GM21825 (cell line): ENCODE measurements at regions not wholly inside any gene's neighbourhood (a gene's known extent, or its start where the extent isn't known, plus 50 kb on each side); places are given as distances from the start of the nearest gene placed in this dataset.

Experiments
- ATAC-seq: cut with Tn5 transposase; IDR thresholded peaks from one replicate; pipeline ENCODE4 v1.9.1; 2021; ENCODE audit warnings: mild to moderate bottlenecking, moderate library complexity; ENCODE audit not compliant: unreplicated experiment

DNA sequence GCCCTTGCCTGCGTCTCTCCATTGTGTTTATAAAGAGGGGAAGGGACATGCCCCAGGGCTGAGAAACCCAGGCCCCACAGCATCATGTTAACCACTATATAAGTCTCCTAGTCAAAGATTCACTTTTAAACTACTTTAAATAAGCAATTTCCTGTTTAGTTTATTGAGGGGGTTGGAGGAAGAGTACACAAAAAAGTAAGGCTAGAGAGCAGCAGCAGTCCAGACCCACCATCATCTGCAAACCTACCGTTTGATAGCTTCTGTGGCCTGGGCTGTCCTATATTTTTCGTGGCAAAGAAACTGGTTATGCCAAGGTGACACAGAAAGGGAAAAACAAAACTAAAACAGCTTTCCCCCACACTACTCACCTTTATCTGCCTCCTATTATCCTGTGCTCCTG, 646.1 kb downstream of the IRS1 start:
- ATAC-seq = no peak

DNA sequence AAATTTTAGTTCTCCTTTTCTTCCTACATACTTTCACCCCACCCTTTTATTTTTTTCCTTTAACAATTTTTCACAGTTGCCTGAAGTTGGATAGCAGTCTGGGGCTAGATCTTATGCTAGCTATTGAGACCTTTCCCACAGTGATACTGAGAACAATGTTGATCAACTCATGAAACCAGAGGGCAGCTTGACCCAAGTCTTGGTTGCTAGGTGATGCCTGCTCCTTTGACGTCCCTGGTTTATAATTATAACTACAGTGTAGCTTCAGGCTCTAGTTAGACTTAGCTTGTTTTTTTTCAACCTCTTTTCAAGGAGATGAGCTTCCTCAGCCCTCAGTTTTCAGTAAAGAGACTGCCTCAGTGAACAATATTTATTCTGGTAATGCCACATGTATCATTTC, 648.5 kb downstream of the IRS1 start:
- ATAC-seq = no peak

DNA sequence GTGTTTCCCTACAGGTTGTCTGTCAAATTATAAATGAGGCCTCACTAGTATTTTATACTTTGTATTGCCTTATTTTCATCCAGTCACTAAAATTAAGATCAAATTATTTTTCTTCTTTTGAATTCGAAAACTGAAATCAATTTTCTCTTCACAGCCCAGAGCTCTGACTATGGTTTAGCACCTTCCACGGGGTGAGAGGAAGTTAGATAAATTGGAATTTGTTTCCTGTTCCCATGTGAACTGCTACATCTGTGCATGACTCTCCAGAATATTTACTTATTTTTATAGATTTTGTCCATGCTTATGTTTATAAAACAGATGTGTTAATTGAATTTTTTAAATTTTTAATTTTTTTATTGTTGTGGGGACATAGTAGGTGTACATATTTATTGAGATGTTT, 656.5 kb downstream of the IRS1 start:
- no peak for ATAC-seq

DNA sequence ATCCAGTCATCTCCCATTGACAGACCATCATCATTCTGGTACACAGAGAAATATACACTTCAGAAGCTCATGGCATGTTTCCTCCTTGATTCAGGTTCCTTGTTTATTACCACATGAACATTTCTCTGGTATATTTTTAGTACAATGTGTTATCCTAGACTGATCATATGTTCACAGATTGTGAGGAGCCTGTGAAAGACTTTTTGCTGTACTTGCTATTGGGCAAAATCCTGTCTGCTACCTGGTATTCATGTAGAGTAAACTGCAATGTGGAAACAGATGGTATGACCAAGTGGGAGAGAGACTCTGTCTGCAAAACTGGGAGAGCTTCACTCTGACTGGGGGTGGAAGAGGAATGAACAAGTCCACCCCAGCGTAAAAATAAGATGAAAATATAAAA, 657.2 kb downstream of the IRS1 start:
- ATAC-seq = no peak

DNA sequence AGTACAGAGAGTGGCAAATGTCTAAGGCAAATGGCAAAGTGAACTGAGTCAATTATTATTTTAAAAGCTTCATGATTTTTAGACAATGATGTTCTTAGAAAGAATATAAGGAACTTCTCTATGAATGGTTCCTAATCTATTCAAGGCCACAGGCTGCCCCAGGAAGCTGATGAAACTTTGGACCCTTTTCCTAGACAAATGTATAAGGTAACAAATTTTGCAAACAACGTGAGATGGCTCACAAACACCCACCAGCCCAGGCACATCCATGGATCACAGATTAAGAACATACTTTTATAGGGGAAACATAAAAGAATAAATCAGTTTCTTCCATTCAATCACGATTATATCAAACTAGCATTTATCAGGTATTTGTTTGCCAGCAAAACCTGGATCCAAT, 659.0 kb downstream of the IRS1 start:
- ATAC-seq = no peak

DNA sequence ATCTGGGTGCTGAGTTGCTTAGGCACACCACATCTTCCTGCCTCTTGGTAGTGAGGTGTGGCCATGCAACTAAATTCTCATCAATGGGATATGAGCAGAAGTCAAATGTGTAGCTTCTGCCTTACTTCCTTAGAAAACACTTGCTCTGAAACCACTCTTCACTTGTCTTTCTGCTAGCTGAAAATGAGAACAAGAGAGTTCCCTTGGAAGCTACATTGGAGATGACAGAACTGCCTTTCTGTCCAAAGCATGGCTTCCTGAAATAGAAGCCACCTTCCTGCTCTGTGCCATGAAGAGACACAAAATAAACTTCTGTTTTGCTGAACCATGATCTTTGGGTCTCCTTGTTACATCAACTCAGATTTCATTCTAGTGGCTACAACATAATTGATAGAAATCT, 659.9 kb downstream of the IRS1 start:
- no peak for ATAC-seq

DNA sequence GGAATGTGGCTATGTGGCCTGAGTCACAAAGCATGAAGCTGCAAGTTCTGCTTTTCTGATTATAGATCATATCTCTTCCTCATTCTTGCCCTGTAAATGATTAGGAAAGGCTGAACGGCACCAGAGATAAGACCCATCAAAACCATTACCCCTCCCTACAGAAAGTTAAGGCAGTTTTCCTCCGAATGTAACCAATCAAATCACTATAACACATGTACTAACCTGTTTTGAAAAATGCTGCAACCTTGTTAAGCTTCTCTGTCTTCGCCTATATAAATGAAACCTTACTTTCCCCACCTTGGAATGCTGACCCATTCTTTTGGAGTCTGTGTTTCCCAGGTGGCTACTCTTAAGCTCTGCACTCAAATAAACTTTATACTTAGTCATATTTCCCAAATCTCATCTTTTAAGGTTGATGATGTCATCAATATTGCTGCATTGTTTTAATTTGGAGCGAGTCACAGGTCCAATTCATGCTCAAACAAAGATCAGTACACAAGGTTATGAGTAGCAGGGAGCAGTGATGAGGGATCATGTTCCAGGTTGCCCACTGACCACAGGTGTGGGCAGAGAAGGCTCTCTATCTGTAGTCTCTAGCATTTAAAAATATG, 662.3 kb downstream of the IRS1 start:
- peak; percentile 44 for ATAC-seq

DNA sequence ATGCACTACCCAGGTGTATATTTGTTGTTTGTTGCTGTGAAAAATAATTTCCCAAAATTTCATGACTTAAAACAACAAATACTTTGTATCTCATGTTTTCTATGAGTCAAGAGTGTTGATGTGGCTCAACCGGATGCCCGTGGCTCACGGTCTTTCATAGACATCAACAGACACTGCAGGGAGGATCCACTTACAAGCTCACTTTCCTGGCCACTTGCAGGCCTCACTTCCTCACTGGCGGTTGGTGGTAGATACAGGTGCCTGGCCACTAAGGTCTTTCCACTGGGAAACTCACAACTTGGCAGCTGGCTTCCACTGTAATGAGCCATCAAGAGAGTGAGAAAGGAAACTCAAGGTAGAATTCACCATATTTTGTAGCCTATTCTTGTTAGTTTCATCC, 662.9 kb downstream of the IRS1 start:
- peak; percentile 57 for ATAC-seq

DNA sequence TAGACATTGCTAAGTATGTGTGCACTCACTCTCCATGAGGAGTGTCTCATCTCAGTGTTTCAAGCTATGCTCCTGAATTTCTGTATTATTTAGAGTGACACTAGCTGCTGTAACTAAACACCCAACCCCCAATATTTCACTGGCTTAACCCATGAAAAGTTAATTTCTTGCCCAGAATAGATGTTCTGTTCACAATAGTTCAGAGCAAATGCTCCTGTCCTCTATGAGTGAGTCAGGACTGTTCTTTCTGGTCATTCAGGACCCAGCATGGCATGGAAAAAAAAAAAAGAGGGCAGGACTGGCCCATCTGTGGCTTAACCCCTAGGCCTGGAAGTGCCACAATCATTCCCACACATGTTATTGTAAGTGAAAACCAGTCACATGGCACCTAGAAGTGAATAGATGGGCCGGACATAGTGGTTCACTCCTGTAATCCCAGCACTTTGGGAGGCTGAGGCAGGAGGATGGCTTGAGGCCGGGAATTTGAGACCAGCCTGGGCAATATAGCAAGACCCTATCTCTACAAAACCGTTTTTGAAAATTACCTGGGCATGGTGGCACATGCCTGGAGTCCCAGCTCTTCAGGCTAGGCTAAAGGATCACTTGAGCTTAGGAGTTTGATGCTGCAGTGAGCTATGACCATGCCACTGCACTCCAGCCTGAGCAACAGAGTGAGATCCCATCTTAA, 663.6 kb downstream of the IRS1 start:
- ATAC-seq = no peak

DNA sequence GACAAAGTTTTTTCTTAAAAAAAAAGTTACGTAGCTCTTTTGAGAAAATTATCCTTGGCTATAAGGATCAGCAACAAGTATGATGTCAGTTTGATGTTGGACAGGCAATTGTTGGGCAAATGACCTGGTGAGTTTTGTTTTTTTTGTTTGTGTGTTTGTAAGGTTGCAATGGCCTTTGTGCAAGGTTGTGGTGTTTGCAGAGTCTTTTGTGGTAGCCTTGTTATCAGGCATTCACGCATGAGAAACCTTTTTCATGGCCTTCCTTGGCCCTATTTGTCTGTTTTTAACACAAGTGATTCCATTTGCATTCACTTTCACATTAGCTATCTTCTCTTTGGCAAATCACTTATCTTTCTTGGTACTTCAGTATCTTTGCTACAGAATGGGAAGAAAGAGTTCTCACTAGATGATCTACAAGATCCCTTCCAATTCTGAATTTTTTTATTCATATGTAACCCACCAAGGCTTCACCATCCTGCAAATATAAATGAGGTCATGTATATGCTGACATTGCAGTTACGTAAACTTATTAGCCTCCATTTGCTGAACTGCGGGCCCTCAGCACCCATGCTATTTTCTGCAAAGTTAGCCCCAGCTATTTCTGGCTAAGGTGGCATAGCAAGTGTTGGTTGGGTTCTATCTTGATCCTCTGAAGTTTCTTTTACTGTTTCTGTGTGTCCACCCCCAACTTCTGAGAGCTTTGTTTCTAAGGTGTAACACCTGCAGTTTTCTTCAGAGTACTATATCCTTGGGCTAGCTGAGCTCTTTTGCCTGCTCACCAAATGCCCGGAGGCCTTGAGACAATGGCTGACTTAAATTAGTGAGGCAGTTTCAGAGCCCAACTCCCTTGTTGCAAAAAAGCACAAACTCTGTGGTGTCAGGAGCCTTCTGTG, 667.1 kb downstream of the IRS1 start:
- ATAC-seq = no peak

DNA sequence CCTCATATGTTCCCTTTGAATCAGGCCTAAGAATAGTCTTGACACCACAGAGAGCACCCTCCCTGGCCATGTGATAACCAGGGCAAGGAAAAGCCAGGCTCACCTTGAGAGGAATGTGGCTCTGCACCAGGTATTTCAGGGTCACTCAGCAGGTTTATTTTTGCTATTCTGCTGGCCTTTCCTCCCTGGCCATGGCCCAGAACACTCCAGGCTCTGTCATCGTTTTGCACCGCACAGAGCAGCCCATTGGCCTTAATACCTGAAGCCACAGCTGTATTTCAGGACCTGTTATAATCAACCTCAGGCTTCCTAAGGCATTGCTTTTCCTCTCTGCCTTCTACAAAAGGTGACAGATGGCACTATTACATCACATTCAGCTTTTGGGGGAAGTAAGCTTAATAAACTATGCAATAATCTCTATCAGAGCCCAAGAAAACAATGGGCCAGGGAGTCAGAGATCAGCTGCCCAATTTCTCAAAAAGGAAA, 668.3 kb downstream of the IRS1 start:
- ATAC-seq = no peak

DNA sequence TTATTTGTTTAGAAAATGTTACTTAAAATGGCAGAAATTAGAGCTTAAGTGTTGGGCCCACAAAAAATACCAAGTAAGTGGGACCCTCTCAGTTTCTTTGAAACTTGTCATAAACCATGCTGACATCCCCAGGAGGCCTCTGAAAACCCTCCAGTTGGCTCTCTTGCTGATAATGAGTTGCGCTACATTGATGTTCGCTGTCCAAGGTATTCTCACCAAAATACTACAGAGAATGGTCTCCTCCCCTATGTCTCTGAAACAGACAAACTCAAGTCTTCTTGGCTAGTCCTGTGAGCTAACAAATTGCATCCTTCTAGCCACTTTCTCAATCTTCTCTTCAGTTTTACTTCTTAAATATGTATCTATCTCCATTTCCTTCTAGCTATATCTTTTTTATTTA, 669.4 kb downstream of the IRS1 start:
- ATAC-seq = no peak

DNA sequence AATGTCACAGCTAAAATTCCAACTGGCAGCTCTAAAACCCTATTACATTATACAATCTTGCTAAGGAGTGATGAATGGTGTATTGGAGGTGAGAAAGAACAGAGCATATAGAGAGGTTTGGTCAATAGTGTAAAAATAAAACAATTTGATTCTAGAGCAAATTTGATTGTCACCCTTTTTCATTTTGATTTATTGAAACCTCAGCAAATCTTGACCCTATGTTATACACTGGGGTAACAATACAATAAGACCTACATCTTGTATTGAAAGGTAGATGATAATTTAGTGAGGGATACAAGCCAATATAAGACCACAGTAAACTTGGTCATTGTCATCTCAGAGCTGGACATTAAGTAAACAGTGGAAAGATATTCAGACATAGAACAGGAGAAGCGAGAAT, 671.9 kb downstream of the IRS1 start:
- no peak for ATAC-seq

DNA sequence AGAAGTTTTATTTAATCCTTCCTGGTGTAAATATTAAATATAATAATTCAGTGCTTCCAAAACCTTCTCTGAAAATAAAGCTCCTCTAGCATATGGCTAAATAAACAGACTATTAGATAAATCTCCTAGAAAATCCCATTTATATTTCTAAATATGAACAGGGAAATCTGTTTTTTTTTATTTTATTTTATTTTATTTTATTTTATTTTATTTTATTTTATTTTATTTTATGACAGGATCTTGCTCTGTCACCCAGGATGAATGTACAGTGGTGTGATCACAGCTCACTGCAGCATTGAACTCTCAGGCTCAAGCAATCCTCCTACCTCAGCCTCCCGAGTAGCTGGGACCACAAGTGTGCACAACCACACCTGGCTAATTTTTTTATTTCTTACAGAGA, 673.5 kb downstream of the IRS1 start:
- no peak for ATAC-seq

DNA sequence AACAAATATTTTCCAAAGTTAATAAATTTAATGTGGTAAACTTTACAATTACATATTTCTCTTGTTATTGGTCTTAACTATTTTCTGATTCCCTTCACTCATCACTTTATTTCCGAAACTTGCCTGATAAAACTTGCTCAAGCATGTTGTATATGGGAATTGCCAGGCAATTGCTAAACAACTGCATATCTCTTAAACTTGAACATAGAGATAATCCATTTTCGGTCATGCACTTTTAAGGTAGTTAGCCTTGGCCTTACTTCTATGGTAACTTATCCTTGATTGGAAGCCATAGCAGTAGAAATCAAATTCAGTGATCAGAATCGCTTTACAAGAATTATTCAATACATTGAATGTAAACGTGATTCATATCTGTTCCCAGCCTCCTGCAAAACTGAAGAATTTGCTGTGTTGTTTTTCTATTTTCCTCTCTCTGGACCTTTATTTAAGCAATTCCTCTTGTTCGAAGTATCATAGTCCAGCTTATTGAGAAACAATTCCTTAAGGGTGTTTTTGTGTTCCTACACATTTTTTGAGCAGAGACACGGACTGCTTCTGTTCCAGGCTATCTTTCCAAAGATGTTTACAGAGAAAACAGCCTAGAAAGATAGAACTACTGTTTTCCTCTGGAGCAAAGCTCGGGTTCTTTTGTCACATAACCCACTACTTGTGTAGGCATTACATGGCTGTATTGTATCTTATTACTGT, 674.3 kb downstream of the IRS1 start:
- ATAC-seq = no peak

DNA sequence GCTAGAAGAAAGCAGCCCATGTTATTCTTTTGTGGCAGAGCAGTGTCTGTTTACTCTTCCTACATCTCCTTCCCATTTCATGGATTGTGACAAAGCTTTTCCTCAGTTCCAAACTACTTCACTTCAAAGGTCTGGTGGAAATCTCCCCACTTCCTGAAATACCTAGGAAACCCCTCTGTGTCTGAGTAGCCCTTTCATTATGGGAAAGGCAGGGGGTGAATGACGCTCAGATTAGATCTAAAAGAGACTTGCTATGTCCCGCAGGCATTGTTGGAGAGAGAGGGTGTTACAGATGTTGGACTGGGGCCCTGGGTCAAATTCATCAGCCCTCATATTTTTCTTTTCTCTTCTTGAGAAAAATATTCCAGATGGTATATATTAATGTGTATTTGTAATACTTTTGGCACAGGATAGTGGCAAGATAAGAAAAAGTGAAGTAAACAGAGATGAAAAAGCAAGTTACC, 675.0 kb downstream of the IRS1 start:
- no peak for ATAC-seq

DNA sequence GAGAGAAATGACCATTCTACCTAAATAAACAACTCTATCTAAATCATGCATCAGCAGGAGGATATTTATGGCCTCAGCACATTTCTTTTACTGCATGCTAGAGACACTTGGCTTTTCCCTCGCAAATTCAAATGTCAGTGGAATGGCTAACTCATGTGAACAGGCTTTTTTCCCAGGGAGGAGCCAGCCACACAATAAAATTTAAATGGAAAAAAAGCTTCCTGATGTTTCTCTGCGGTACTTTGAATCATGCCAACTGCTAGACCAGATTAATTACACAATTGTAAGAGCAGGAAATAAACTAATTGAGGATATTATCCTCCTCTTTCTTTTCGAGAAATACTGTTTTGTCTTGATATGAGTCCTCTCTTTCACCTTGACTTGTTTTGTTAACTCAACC, 676.3 kb downstream of the IRS1 start:
- no peak for ATAC-seq

DNA sequence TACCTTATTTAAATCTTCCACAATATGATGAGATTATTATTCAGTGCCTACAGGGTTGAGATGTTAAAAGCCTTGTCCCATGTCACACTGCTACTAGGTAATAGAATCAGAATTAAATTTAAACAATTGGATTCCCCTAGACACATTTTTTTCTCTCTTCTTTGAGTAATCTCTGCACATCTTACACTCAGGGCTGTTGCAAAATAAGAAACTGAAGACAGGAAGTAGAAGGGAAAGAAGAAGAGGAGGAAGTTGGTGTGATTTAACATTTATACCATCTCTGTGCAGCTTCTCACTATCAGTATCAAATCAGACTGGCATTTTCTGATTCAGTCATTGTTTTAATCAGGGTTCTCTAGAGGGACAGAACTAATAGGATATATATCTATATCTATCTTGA, 677.6 kb downstream of the IRS1 start:
- no peak for ATAC-seq

DNA sequence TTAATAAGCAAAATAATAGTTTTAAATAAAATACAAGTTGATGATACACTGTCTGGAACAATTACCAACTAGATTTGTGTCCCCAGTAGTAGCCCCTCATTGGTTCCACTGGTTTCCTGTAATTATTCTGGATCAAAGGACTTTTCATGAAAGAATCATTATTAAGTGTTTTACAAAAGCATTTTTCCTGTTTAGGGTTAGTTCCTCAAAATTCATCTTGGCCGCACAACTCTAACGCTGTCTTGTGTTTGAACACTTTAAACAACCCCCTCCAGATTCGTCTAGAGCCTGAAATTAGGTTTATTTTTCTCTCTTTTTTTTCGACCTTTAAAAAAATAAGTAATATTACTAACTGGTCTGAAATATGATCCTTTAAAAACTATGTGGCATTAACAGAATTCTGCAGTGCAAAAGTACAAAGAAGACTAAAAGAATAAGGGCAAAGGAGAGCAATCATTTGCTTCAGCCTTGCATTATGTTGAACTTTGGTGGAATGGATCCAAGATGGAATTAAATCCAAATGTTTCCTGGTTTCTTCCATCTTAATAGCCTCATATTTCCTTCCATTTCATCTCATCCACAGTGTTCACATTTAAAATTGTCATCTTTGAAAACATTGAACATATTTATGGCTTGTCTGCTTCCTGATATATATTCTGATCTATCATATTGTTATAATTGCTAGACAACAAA, 678.4 kb downstream of the IRS1 start:
- ATAC-seq = no peak
